ENCODE measurements at regions not wholly inside any gene's neighbourhood (a gene's known extent, or its start where the extent isn't known, plus 50 kb on each side); places are given as distances from the start of the nearest gene placed in this dataset.

GRCh38 chr2:195404651-195405050 is 252.4 kb upstream of the SLC39A10 start:
- ChIA-PET CTCF (no interaction called here), POLR2A (ENCODE audit: unreplicated experiment) (no interaction called here)
- H3K4me3 ChIP-seq (ENCODE audit: low read length), result no peak overlapping the region
- no peak overlapping the region for H3K4me2 ChIP-seq (ENCODE audit: low read length)
- H4K20me1 ChIP-seq (ENCODE audit: low read length), result no peaks in the 10 kb centered on the region
- no peak overlapping the region for H2AFZ ChIP-seq (ENCODE audit: low read length)
- H3K4me1 ChIP-seq (ENCODE audit: insufficient read depth, low read length), result peaks cover 16% of the 10 kb centered on the region
- no peak overlapping the region for H3K9ac ChIP-seq (ENCODE audit: low read length)
- H3F3A ChIP-seq (ENCODE audit: low read length, unreplicated experiment), result no peaks in the 10 kb centered on the region
- H3K79me2 ChIP-seq (ENCODE audit: low read length), result no peaks in the 10 kb centered on the region
- H3K9me3 ChIP-seq (ENCODE audit: low read length), result no peaks in the 10 kb centered on the region
- no TSS peak for BruUV-seq (replicated peaks)
- no peaks in the 10 kb centered on the region for H3K36me3 ChIP-seq (ENCODE audit: low read depth, low read length)
- no peak for DNase-seq
- no peak for ATAC-seq
- intact Hi-C loops (cut with micrococcal nuclease), result no loop called here
- H3K27ac ChIP-seq (ENCODE audit: low read length), result no peak overlapping the region
- H3K27me3 ChIP-seq (ENCODE audit: low read length), result no peaks in the 10 kb centered on the region
- TF ChIP-seq EZH2phosphoT487 (IDR thresholded peaks at IDR 0.05; ENCODE audit: borderline replicate concordance, low read length), result no peak
- TF ChIP-seq EZH2 (IDR thresholded peaks at IDR 0.05; ENCODE audit: low read length, unreplicated experiment), result no peak
- no peak for TF ChIP-seq CTCF (conservative IDR thresholded peaks at IDR 0.05; ENCODE audit: low read depth, low read length)
- no peaks in the 10 kb centered on the region for H3K9me2 ChIP-seq (replicated peaks; ENCODE audit: low read length)

- Histone ChIP-seq H3K9ac (ENCODE audit: low read length) (no peak overlapping the region), H3K27me3 (ENCODE audit: low read length) (no peaks in the 10 kb centered on the region), H3K4me1 (ENCODE audit: insufficient read depth, low read length) (no peaks in the 10 kb centered on the region), H3K4me3 (ENCODE audit: low read length) (no peak overlapping the region), H4K20me1 (ENCODE audit: low read length) (no peaks in the 10 kb centered on the region), H3F3A (ENCODE audit: low read length, unreplicated experiment) (no peaks in the 10 kb centered on the region), H3K9me2 (replicated peaks; ENCODE audit: low read length) (no peaks in the 10 kb centered on the region), H3K36me3 (ENCODE audit: low read depth, low read length) (no peaks in the 10 kb centered on the region), H3K27ac (ENCODE audit: low read length) (no peak overlapping the region), H2AFZ (ENCODE audit: low read length) (no peak overlapping the region), H3K4me2 (ENCODE audit: low read length) (no peak overlapping the region), H3K9me3 (ENCODE audit: low read length) (no peaks in the 10 kb centered on the region), H3K79me2 (ENCODE audit: low read length) (no peaks in the 10 kb centered on the region)
- POLR2A ChIA-PET (ENCODE audit: unreplicated experiment), result no interaction called here
- CTCF ChIA-PET, result no interaction called here
- BruUV-seq (replicated peaks), result no TSS peak
- no peak for DNase-seq
- intact Hi-C loops (cut with micrococcal nuclease), result no loop called here
- no peak for ATAC-seq
- TF ChIP-seq CTCF (conservative IDR thresholded peaks at IDR 0.05; ENCODE audit: low read depth, low read length), result no peak
- TF ChIP-seq EZH2phosphoT487 (IDR thresholded peaks at IDR 0.05; ENCODE audit: borderline replicate concordance, low read length), result no peak
- no peak for TF ChIP-seq EZH2 (IDR thresholded peaks at IDR 0.05; ENCODE audit: low read length, unreplicated experiment)
Measured at GRCh38 chr2:195396479-195396878, 260.5 kb upstream of the SLC39A10 start.

GRCh38 chr2:195395362-195395761 is 261.7 kb upstream of the SLC39A10 start:
- no peak overlapping the region for H3K27ac ChIP-seq (ENCODE audit: low read length)
- no peak for DNase-seq
- H3K36me3 ChIP-seq (ENCODE audit: low read depth, low read length), result no peaks in the 10 kb centered on the region
- H3K9me3 ChIP-seq (ENCODE audit: low read length), result no peaks in the 10 kb centered on the region
- H3K4me3 ChIP-seq (ENCODE audit: low read length), result no peak overlapping the region
- H3K79me2 ChIP-seq (ENCODE audit: low read length), result no peaks in the 10 kb centered on the region
- H4K20me1 ChIP-seq (ENCODE audit: low read length), result no peaks in the 10 kb centered on the region
- TF ChIP-seq EZH2phosphoT487 (IDR thresholded peaks at IDR 0.05; ENCODE audit: borderline replicate concordance, low read length), result no peak
- TF ChIP-seq CTCF (conservative IDR thresholded peaks at IDR 0.05; ENCODE audit: low read depth, low read length), result no peak
- TF ChIP-seq EZH2 (IDR thresholded peaks at IDR 0.05; ENCODE audit: low read length, unreplicated experiment), result no peak
- H3K9ac ChIP-seq (ENCODE audit: low read length), result no peak overlapping the region
- H3K27me3 ChIP-seq (ENCODE audit: low read length), result no peaks in the 10 kb centered on the region
- ChIA-PET POLR2A (ENCODE audit: unreplicated experiment) (no interaction called here), CTCF (no interaction called here)
- H3K9me2 ChIP-seq (replicated peaks; ENCODE audit: low read length), result no peaks in the 10 kb centered on the region
- H3K4me1 ChIP-seq (ENCODE audit: insufficient read depth, low read length), result peaks cover 6% of the 10 kb centered on the region
- no peak overlapping the region for H3K4me2 ChIP-seq (ENCODE audit: low read length)
- no TSS peak for BruUV-seq (replicated peaks)
- H3F3A ChIP-seq (ENCODE audit: low read length, unreplicated experiment), result no peaks in the 10 kb centered on the region
- no peak overlapping the region for H2AFZ ChIP-seq (ENCODE audit: low read length)
- intact Hi-C loops (cut with micrococcal nuclease), result no loop called here
- ATAC-seq, result no peak
